NCI-H524 treated with DMSO at 0.1 percent for 48 hours (cell line): ENCODE measurements at regions not wholly inside any gene's neighbourhood (a gene's known extent, or its start where the extent isn't known, plus 50 kb on each side); places are given as distances from the start of the nearest gene placed in this dataset.

Experiments used
- DNase-seq: peaks from one replicate; lab custom pipeline; 2025; lab: John Stamatoyannopoulos, UW

DNA sequence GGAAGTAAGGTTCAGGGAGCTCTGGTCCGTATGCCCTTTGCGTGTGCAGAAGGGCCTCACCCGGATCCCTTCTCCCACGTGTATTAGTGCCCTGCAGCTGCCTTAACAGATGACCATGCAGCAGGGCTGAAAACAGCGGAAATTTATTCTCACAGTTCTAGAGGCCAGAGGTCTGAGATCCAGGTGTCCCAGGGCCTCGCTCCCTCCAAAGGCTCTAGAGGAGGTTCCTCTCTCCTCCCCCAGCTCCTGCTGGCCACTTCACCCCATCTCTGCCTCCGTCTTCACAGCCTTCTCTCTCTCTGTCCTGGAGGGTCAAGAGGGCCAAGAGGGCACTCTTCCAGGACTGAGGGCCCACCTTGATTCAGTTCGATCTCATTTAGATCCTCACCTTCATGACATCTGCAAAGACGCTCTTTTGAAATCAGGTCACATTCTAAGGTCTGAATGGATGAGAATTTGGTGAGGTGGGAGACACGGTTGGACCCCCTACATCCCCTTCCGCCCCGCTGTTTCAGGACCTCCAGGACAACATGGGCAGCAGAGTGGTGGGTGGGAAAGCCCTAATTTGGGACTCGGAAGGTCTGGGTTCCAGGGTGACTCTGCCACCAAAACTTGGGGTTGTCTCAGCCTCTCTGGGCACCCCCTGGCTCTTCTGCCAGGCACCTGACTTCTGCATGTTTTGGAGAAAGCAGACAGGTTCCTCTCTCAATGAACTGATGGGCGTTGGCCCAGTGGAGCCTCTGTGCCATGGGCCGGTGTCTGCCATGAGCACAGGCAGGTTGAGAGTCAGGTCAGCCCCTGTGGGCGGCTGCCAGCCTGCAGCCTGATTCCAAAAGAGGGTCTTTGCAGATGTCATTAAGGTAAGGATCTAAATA lies 361.2 kb downstream of the SEC14L1 start:
- no peak for DNase-seq

- DNase-seq = no peak
These were observed 362.0 kb downstream of the SEC14L1 start for GRCh38 chr17:77502626-77503292.

DNA sequence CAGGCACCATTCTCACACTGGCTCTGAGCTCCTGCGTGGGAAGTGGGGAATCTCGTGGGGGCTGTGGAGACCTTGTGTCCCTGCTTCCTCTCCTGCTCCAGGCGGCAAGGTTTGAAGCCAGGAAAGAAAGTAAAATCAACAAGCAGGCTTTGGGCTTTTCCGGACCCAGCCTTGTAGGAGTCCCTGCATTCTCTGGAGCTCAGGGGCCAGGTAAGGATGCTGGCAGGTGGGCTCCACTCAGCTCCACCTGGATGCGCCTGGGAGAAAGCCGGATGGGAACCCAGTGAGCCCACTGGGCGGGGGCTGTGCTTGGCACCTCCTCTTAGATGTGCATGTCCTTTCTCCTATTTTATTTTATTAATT lies 362.5 kb downstream of the SEC14L1 start:
- DNase-seq = no peak

GRCh38 chr17:77503916-77504651 lies 363.3 kb downstream of the SEC14L1 start:
- DNase-seq = no peak

DNA sequence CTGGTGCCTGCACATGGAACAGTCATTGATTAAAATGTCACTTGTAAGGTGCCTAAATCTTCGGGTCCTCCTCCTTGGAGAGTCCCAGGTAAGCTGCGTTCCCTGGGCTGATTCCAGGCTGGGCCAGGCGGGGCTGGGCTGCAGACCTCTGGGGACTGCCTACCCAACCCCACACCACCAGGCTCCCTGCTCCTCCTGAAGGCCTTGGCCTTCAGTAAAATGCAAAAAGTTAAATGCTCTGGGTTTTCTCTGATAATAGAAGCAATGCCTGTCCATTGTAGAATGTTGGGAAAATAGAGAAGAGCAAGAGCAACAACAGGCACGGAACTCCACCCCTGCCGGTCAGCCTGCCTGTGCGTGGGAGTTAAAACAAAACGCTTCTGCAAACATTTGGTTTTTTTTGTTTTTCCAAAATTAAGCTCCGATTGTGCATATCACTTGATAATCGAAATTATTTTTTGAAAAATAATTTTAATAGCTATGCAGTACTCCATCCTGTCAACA lies 363.9 kb downstream of the SEC14L1 start:
- DNase-seq = no peak

GRCh38 chr17:77505181-77505639 lies 364.4 kb downstream of the SEC14L1 start:
- no peak for DNase-seq

GRCh38 chr17:77506371-77506991 lies 365.7 kb downstream of the SEC14L1 start:
- DNase-seq = no peak

- peak; percentile 65 for DNase-seq
These were observed 366.5 kb downstream of the SEC14L1 start for GRCh38 chr17:77507111-77507885.

DNA sequence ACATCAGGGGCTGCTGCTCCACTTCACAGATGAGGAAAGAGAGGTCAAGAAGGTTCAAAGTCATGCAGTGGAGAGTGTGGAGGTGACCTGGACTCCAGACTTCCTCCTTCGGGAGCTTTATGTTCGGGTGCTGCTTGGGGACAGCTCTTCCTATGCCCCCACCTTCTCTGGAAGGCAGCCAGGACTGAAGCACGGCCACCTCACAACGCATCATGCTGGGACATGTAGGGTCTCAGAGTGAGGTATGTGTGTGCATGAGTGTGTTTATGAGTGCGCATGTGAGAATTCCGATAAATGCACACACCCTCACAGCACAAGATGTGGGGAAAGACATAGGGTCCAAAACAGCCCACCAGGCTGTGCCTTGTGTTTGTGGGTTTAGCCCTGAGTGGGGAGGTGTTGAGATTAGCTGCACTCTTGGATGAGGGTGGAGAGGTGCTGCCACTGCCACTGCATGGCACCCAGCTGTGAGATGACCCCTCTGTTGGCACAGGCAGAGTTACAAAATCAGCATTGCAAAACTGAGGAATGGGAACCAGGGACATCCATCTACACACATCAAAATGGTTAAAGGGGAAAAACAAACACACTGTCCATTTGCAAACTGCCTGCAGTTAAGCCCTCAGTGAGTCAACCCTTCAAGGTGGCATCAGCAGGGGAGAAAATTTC lies 367.4 kb downstream of the SEC14L1 start:
- no peak for DNase-seq

DNA sequence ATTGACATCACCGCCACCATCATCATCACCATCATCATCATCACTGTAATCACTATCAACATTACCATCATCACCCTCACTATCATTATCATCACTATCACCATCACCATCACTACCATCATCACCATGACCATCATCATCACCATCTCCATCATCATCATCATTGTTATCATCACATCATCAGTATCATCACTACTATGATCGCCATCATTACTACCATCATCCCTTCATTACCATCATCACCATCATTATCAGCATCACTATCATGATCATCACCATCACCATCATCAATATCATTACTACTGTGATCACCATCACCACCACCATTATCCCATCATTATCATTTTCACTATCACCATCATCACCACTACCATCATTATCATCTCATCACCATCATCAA lies 368.3 kb downstream of the SEC14L1 start:
- no peak for DNase-seq

DNA sequence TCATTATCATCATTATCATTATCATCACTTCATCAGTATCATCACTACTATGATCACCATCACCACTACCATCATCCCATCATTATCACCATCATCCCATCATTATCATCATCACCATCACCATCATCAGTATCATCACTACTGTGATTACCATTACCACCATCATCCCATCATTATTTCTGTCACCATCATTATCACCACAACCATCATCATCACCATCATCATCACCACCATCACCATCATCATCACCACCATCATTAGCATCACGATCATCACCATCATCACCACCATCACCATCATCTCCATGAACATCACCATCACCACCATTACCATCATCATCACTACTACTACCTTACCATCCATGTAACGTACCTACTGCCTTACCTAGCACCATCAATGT lies 368.8 kb downstream of the SEC14L1 start:
- DNase-seq = no peak

DNA sequence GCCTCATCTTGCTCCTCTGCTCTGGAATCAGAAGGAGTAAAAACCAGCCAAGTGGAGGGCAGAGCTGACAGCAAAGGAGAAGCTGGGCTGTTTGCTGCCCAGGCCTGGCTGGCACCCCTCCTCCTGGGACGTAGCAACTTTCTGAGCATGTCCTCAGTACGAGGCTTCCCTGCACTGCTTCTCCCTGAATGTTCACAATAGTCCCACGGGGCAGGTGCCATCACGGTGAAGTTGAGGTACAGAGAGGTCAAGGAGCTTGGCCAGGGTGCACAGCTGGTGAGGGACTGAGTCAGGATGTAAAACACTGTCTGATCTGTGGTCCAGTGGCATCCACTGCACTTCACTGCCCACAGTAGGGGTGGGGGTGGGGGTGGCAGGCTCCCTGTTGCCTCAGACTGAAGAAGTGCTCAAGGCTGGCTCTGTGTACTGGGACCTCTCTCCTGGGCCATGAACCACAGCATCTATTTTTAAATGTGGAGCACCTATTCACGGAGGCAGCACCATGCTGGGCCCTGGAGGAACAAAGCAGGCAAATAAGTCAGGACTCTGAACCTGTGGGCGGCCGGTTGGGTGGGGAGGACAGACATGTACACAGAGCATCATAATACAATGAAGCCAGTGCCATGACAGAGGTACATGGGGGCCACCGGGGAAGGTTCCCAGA lies 369.5 kb downstream of the SEC14L1 start:
- DNase-seq = no peak

DNA sequence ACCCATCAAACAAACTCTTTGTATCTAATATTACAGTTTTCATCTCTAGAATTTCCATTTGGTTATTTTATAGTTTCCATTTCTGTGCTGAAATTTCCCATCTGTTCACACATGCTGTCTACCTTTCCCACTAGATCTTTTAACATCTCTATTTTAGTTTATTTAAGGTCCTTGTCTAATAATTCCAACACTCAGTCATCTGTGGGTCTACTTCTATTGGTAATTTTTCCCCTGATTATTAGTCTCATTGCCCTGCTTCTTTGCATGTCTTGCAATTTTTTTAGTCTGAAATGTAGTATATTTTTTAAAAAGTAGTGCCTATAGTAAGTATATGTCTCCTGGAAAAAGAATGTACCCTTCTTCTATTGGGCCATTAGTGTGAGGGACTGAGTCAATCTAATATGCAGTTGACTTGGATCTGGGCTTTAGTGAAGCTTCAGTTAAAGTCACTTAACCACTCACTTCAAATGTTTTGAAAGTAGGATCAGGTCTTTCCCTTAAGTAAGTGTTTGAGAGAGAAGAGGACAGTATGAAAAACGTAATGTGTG lies 370.8 kb downstream of the SEC14L1 start:
- DNase-seq = no peak

GRCh38 chr17:77512062-77512946 lies 371.5 kb downstream of the SEC14L1 start:
- no peak for DNase-seq

- no peak for DNase-seq
These were observed 372.3 kb downstream of the SEC14L1 start for GRCh38 chr17:77513045-77513444.

- DNase-seq = no peak
These were observed 374.5 kb downstream of the SEC14L1 start for GRCh38 chr17:77515227-77515626.

DNA sequence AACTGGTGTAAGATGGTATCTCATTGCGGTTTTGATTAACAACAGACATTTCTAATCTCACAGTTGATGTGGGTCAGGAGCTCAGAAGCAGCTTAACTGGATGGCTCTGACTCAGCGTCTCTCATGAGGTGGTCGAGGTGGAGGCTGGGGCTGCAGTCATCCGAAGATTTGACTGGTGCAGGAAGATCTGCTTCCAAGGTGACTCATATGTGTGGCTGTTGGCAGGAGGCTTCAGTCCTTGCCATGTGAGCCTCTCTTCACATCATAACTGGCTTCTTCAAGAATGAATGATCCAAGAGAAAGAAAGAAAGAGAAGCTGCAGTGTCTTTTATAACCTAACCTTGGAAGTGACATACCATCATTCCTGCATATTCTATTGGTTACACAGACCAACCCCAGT lies 376.1 kb downstream of the SEC14L1 start:
- DNase-seq = no peak

- DNase-seq = no peak
These were observed 380.3 kb downstream of the SEC14L1 start for GRCh38 chr17:77521076-77521475.

DNA sequence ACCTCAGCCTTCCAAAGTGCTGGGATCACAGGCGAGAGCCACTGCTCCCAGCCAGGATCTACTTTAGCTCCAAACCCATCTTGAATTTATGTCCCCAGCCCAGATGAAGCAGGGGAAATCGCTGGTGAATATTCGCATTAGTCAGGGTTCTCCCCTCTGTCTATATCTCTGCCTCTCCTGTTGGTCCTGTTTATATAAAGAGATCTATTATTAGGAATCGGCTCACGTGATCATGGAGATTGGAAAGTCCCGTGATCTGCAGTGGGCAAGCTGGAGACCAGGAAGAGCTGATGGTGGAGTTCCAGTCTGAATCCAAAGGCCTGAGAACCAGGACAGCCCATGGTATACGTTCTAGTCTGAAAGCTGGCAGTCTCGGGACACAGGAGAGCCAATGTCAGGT lies 382.8 kb downstream of the SEC14L1 start:
- no peak for DNase-seq
